Caco-2 (cell line): ENCODE measurements at regions not wholly inside any gene's neighbourhood (a gene's known extent, or its start where the extent isn't known, plus 50 kb on each side); places are given as distances from the start of the nearest gene placed in this dataset.
"Not testable (repeated sequence)": the region's sequence is repeated elsewhere in the genome, so short reads cannot be mapped to it uniquely, and the experiment has no call there.

Experiments used
- BruUV-seq: library from RNA; stranded (reverse); fragments of 400-500 nt; replicated peaks from 2 replicates; lab custom pipeline; 2021; lab: Mats Ljungman, UMichigan
- CTCF ChIA-PET: fragments of 300-600 bp; sonication (Branson Sonifier 250); formaldehyde crosslinking; loops from one replicate; lab custom pipeline; 2022; ENCODE audit warnings: antibody characterized with exemption; lab: Charles Lee
- POLR2A ChIA-PET: fragments of 300-600 bp; sonication (Branson Sonifier 250); formaldehyde crosslinking; loops from one replicate; lab custom pipeline; 2022; ENCODE audit warnings: antibody characterized with exemption; lab: Charles Lee
- DNase-seq, 2 experiments: peaks; one replicate each; pipeline versions ENCODE4 v3.0.0 to v3.0.0-alpha.2; 2020 to 2022
- H3K27me3 ChIP-seq: replicated peaks from 2 replicates; pipeline ENCODE4 v1.6.0; 2011; ENCODE audit warnings: low read length; ENCODE audit not compliant: control insufficient read depth, insufficient read depth
- H3K36me3 ChIP-seq: 2 replicates; pipeline ENCODE4 v1.5.1; 2011; ENCODE audit warnings: low read length; ENCODE audit not compliant: control insufficient read depth, insufficient read depth
- H3K4me1 ChIP-seq: fragments of 250-450 bp; sonication (Bioruptor Pico); 2 replicates; pipeline ENCODE4 v1.5.1; 2020; ENCODE audit warnings: mild to moderate bottlenecking
- H3K4me3 ChIP-seq: 2 replicates; pipeline ENCODE4 v1.5.1; 2011; ENCODE audit warnings: low read depth, mild to moderate bottlenecking, control low read depth, low read length
- H3K9me3 ChIP-seq: fragments of 250-450 bp; sonication (Bioruptor Pico); 2 replicates; pipeline ENCODE4 v1.5.1; 2020; ENCODE audit warnings: mild to moderate bottlenecking, moderate library complexity
- H3K27ac Mint-ChIP-seq: one replicate; pipeline ENCODE4 v1.8.0; 2022; ENCODE audit warnings: mixed read lengths; ENCODE audit not compliant: unreplicated experiment
- H3K27me3 Mint-ChIP-seq: one replicate; pipeline ENCODE4 v1.8.0; 2022; ENCODE audit warnings: mixed read lengths; ENCODE audit not compliant: insufficient read depth, unreplicated experiment
- H3K36me3 Mint-ChIP-seq: one replicate; pipeline ENCODE4 v1.8.0; 2022; ENCODE audit warnings: mild to moderate bottlenecking, mixed read lengths; ENCODE audit not compliant: insufficient read depth, unreplicated experiment
- H3K4me1 Mint-ChIP-seq: one replicate; pipeline ENCODE4 v1.8.0; 2022; ENCODE audit warnings: low read depth, mixed read lengths; ENCODE audit not compliant: unreplicated experiment
- H3K4me3 Mint-ChIP-seq: one replicate; pipeline ENCODE4 v1.8.0; 2022; ENCODE audit warnings: mild to moderate bottlenecking, moderate library complexity, mixed read lengths; ENCODE audit not compliant: unreplicated experiment
- H3K9me3 Mint-ChIP-seq: one replicate; pipeline ENCODE4 v1.8.0; 2022; ENCODE audit warnings: mixed read lengths; ENCODE audit not compliant: unreplicated experiment
- CTCF ChIP-seq, 2 experiments: fragments of 200-600 bp in 1 of 2; IDR thresholded peaks; 1 replicate in 1 of 2; 2 replicates in 1 of 2; pipeline versions ENCODE4 v1.5.1 to v1.8.0; 2011 to 2022; ENCODE audit warnings: antibody characterized with exemption in 1 of 2, control low read depth in 1 of 2, inconsistent platforms in 1 of 2, low read depth in 1 of 2, low read length in 1 of 2, mild to moderate bottlenecking in 1 of 2, moderate library complexity in 1 of 2; ENCODE audit not compliant: insufficient read depth in 1 of 2, severe bottlenecking in 1 of 2, unreplicated experiment in 1 of 2
- intact Hi-C: fragments of 100-400 bp; cut with micrococcal nuclease; formaldehyde crosslinking; loops from one replicate; pipeline ENCODE4 v1.10.0; 2022; ENCODE audit not compliant: unreplicated experiment

- H3K36me3 ChIP-seq: no peaks in the 10 kb centered on the region
- no peak overlapping the region for H3K4me3 Mint-ChIP-seq
- TF ChIP-seq CTCF (IDR thresholded peaks at IDR 0.05; ENCODE audit: insufficient read depth in 1 of 2, low read depth in 1 of 2, low read length in 1 of 2, severe bottlenecking in 1 of 2, unreplicated experiment in 1 of 2): no peak
- no peaks in the 10 kb centered on the region for H3K27me3 ChIP-seq
- intact Hi-C loops: no loop called here
- H3K9me3 ChIP-seq: no peaks in the 10 kb centered on the region
- BruUV-seq: no TSS peak
- H3K4me1 Mint-ChIP-seq: no peaks in the 10 kb centered on the region
- no peaks in the 10 kb centered on the region for H3K27me3 Mint-ChIP-seq
- H3K9me3 Mint-ChIP-seq: no peaks in the 10 kb centered on the region
- no peak overlapping the region for H3K4me3 ChIP-seq
- DNase-seq: no peak
- H3K27ac Mint-ChIP-seq: no peak overlapping the region
- POLR2A ChIA-PET: no interaction called here
- H3K36me3 Mint-ChIP-seq: no peaks in the 10 kb centered on the region
- CTCF ChIA-PET: no interaction called here
- H3K4me1 ChIP-seq: no peaks in the 10 kb centered on the region
Observed at GRCh38 chr13:22961835-22962537, 218.8 kb upstream of the SGCG start.

GRCh38 chr13:22963384-22964053 is 217.3 kb upstream of the SGCG start:
- H3K27me3 Mint-ChIP-seq, BruUV-seq, H3K9me3 Mint-ChIP-seq, H3K4me3 Mint-ChIP-seq, H3K4me3 ChIP-seq, H3K27ac Mint-ChIP-seq, H3K36me3 Mint-ChIP-seq, H3K4me1 ChIP-seq, DNase-seq, H3K9me3 ChIP-seq, intact Hi-C loops, H3K4me1 Mint-ChIP-seq, POLR2A ChIA-PET, H3K36me3 ChIP-seq, H3K27me3 ChIP-seq, CTCF ChIA-PET: not testable (repeated sequence)

GRCh38 chr13:22964245-22964966 is 216.4 kb upstream of the SGCG start:
- DNase-seq: no peak
- intact Hi-C loops: no loop called here
- no peak for TF ChIP-seq CTCF (IDR thresholded peaks at IDR 0.05; ENCODE audit: insufficient read depth in 1 of 2, low read depth in 1 of 2, low read length in 1 of 2, severe bottlenecking in 1 of 2, unreplicated experiment in 1 of 2)
- no peaks in the 10 kb centered on the region for H3K36me3 ChIP-seq
- CTCF ChIA-PET: no interaction called here
- POLR2A ChIA-PET: no interaction called here
- Mint-ChIP-seq H3K36me3 (no peaks in the 10 kb centered on the region), H3K27ac (no peak overlapping the region), H3K27me3 (no peaks in the 10 kb centered on the region), H3K4me3 (no peak overlapping the region), H3K4me1 (no peaks in the 10 kb centered on the region), H3K9me3 (no peaks in the 10 kb centered on the region)
- H3K4me3 ChIP-seq: no peak overlapping the region
- no peaks in the 10 kb centered on the region for H3K27me3 ChIP-seq
- no peaks in the 10 kb centered on the region for H3K4me1 ChIP-seq
- H3K9me3 ChIP-seq: no peaks in the 10 kb centered on the region
- BruUV-seq: no TSS peak

- H3K36me3 Mint-ChIP-seq, H3K36me3 ChIP-seq, H3K27me3 Mint-ChIP-seq, CTCF ChIA-PET, H3K4me3 Mint-ChIP-seq, POLR2A ChIA-PET, H3K4me1 Mint-ChIP-seq, H3K27me3 ChIP-seq, H3K9me3 ChIP-seq, BruUV-seq, H3K4me1 ChIP-seq, H3K9me3 Mint-ChIP-seq, intact Hi-C loops, H3K4me3 ChIP-seq: not testable (repeated sequence)
- peak overlapping the region; percentile 35 for H3K27ac Mint-ChIP-seq
- DNase-seq: peak; percentile 10 to 58
Observed at GRCh38 chr13:22965011-22965857, 215.5 kb upstream of the SGCG start.

- H3K27me3 Mint-ChIP-seq, CTCF ChIA-PET, H3K36me3 ChIP-seq, H3K4me3 Mint-ChIP-seq, BruUV-seq, H3K36me3 Mint-ChIP-seq, H3K4me1 Mint-ChIP-seq, POLR2A ChIA-PET, H3K9me3 ChIP-seq, intact Hi-C loops, H3K27ac Mint-ChIP-seq, H3K4me1 ChIP-seq, H3K9me3 Mint-ChIP-seq, H3K4me3 ChIP-seq, DNase-seq, H3K27me3 ChIP-seq: not testable (repeated sequence)
Observed at GRCh38 chr13:22965858-22966239, 214.9 kb upstream of the SGCG start.
